Brain pericyte (primary cell): ENCODE measurements at regions not wholly inside any gene's neighbourhood (a gene's known extent, or its start where the extent isn't known, plus 50 kb on each side); places are given as distances from the start of the nearest gene placed in this dataset.
"Not testable (repeated sequence)": the region's sequence is repeated elsewhere in the genome, so short reads cannot be mapped to it uniquely, and the experiment has no call there.

Experiments used
- DNase-seq: peaks from one replicate; pipeline ENCODE4 v3.0.0-alpha.2; 2012; ENCODE audit warnings: low read depth, low spot score

- no peak for DNase-seq
Observed at GRCh38 chr4:159937595-159937994, 834.7 kb downstream of the RAPGEF2 start.

DNA sequence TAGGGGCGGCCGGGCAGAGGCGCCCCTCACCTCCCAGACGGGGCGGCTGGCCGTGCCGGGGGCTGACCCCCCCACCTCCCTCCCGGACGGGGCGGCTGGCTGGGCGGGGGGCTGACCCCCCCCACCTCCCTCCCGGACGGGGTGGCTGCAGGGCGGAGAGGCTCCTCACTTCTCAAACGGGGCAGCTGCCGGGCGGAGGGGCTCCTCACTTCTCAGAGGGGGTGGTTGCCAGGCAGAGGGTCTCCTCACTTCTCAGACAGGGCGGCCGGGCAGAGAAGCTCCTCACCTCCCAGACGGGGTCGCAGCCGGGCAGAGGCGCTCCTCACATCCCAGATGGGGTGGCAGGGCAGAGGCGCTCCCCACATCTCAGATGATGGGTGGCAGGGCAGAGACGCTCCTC lies 836.8 kb downstream of the RAPGEF2 start:
- not testable (repeated sequence) for DNase-seq

- no peak for DNase-seq
Observed at GRCh38 chr4:159941076-159941475, 838.2 kb downstream of the RAPGEF2 start.

DNA sequence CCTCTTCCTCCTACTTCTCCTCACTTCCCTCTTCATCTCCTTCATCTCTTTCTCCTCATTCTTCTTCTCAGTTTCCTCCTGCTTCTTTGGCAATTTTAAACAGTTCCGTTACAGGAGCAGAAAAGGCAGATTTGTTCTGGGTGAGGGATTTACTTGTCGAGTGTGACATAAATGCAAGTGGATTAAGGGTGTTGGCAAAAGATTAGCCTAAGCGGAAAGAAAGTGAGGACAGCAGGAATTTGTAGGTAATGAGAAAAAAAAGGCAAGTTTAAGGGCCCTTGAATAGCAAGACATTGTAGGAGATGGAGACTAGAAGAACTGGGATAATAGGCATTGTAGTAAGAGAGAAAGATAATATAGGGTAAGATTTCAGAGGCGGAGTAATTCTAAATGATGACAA lies 841.6 kb downstream of the RAPGEF2 start:
- no peak for DNase-seq

DNA sequence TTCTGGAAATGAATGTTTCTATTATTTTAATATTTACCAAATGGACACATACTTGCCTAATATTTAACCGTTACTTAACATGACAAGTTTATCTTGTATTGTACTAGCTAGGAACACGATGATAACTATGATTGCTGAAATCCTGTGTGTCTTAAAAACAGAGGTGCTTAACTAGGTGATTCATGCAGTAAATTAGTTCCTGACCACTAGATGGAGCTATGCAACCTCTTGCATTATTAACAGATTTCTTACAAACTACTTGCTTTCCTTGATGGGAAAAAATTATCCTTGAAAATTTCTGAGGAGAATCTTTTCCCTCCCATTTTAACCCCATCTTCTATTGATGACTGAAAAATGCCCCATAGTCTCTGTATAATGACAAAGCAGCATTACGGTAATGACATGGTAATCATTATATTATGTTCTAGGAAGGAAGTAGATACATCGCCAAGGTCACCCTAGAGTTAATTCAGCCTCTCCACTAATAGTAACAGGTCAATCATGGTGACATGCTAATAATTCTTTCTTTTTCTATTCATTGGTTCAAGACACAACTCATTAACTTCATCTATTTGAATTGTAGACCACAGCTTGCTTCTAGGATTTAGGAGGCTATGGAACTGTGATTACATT lies 844.2 kb downstream of the RAPGEF2 start:
- DNase-seq, result peak; percentile 42

DNA sequence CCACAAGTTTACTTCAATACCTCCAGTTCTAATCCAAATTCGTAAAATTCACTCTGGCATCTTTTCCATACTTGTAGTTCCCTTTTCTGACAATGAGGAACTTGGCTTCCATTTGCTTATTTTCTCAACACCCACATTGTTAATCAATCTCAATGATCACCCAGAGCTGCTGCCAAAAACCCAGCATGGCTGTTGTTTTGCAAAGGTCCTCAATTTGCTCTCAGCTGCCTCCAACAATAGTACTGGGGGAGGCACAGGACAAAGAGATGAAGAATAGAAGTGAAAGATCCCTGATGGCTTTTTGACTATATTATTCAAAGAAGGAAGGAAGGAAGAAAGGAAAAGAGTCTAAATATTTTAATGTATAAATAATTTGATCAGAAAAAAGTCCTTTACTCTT lies 847.8 kb downstream of the RAPGEF2 start:
- no peak for DNase-seq

DNA sequence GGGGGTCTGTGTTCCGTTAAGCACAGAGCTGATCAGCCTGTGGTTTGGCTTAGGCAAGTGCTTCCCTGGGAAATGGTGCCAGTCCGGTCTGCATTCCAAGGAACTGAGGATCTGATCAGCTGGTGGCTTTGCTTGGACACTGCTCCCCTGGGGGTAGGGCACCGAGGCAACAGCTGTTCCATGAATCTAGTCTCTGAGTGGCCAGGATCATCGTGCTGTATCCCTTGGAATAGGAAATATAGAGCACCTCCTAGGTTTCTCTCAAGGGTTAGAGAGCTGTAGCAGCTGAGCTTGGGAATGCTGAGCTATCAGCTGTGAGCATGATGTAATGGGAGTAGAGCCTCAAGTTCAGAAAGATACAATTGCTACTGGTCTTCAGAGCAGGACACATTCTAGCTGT lies 863.9 kb downstream of the RAPGEF2 start:
- DNase-seq, result no peak

GRCh38 chr4:159976871-159977482 lies 874.1 kb downstream of the RAPGEF2 start:
- DNase-seq, result not testable (repeated sequence)

GRCh38 chr4:159977907-159978617 lies 875.2 kb downstream of the RAPGEF2 start:
- no peak for DNase-seq

- DNase-seq, result no peak
Observed at GRCh38 chr4:159979351-159979750, 876.5 kb downstream of the RAPGEF2 start.

- no peak for DNase-seq
Observed at GRCh38 chr4:159979953-159980352, 877.1 kb downstream of the RAPGEF2 start.

DNA sequence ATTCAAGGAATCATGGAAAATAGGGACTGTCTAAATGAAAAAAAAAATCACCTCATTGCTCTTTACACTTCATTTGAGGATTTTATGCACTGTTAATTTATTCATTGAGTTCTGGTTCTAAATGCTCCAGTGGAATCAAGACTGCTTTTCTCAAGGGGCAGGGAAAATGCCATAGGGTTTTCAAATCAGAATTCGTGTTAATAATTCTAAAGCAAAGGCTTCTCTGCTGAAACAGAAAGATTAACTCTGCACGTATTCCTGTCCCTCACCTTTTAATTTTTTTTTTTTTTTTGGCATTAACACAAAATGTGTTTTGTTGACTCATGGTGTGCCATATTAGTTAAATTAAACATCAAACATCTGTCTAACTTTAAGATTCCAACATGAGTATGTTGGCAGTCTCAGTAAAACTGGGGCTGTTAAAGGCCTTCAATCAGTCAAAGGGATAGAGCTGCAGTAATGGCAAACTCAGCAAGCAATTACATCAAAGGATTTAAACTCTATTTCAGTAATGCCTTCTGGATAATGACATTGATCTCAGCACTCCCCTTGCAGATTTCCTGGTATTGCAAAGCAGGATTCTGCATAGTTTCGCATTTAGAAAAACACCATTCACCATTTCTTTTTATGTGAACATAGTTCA lies 878.1 kb downstream of the RAPGEF2 start:
- no peak for DNase-seq

DNA sequence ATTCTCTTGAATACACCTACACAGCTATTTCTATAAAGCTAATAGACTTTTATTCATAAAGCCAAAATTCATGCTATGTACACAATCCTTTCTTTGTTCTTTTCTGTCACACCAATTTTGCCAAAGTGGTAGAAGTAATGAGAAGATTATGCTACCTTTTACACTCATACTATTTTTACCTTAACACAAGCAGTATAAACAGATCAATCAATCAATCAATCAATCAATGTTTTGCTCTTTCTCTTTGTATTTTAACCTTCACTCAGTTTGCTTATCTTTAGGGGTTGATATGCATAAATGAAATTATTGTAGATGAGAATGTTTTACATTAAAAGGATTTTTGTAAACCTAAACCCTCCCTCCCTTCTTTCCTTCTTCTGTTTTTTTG lies 878.6 kb downstream of the RAPGEF2 start:
- no peak for DNase-seq

- DNase-seq, result no peak
Observed at GRCh38 chr4:159983082-159983481, 880.2 kb downstream of the RAPGEF2 start.

- no peak for DNase-seq
Observed at GRCh38 chr4:160009656-160010493, 907.0 kb downstream of the RAPGEF2 start.

GRCh38 chr4:160019936-160020335 lies 917.1 kb downstream of the RAPGEF2 start:
- no peak for DNase-seq

- no peak for DNase-seq
Observed at GRCh38 chr4:160020804-160021203, 917.9 kb downstream of the RAPGEF2 start.

DNA sequence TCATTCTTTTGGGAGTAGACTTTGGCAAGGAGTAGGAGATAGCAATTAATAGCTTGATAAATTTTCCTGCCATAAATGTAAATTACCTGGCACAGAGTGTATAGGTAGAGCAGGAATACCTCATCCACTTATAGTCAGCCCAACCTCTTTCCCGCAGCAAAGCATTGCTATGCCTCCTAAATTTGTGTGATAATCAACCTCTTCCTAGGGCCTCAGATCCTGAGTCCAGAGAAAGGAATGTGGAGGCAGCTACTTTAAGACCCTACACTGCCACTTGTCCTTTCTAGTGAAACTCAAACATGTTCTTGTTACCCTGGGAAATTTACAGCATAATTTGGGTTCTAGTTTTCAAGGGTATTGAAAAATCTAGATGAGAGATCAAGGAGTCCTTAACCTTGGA lies 919.0 kb downstream of the RAPGEF2 start:
- no peak for DNase-seq

DNA sequence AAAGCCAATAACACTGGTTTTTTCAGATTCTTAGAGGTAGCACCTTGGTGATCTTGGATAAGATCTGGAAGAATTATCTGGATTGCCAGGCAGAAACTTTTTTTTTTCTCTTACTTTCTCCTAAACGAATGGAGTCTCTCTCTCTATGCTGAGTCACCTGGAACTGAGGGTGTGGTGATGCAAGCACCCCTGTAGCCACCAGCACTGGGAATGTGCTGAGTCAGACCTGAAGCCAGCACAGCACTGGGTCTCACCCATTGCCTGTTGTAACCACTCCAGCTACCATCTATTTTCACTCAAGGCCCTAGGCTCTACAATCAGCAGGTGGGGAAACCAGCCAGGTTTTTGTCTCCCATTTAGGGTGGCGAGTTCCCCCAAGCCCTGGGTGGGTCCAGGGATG lies 923.8 kb downstream of the RAPGEF2 start:
- no peak for DNase-seq

DNA sequence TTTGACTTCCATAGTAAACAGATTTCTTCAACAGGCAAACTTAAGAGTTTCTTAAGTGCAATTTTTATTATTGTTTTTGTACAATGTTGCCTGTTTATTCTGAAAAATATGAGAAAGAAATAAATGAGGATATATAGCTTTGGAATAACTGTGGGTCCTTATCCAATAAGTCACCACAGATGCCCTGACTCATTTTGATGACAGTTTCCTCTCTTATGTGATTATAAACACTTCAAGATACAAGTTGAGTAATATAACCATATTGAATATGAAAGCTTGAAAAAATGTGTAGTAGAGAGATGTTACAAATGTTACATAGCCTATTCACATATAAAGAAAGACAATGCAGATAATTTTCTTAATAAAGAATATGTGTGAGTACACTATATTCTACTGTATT lies 931.6 kb downstream of the RAPGEF2 start:
- DNase-seq, result no peak

DNA sequence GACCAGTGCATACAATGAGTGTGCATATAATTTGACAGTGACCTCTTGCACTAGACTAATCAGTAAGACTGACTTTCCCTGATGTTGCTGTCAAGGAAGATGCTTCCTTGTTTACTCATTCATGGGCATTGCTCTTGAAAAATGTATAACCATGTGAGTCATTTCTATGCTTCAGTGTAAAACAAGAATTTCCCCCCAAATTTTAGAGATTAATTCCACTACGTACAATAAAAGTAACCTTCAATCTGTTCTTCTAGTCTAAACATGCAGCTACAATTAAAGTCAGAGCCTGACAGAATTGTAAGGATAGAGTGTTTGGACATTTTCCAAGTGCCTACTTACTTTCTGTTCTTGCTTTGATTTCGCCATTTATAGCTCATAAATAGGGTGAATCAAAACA lies 935.7 kb downstream of the RAPGEF2 start:
- DNase-seq, result no peak

GRCh38 chr4:160044693-160045092 lies 941.8 kb downstream of the RAPGEF2 start:
- DNase-seq, result no peak
